Muscle layer of colon (tissue), 2 donors: ENCODE measurements at regions not wholly inside any gene's neighbourhood (a gene's known extent, or its start where the extent isn't known, plus 50 kb on each side); places are given as distances from the start of the nearest gene placed in this dataset.

Source experiments
- H3K27ac ChIP-seq: one replicate; pipeline ENCODE4 v1.7.0; 2013; ENCODE audit warnings: low read depth, mild to moderate bottlenecking, low read length, moderate library complexity
- H3K27me3 ChIP-seq, 2 donors: one replicate each; pipeline ENCODE4 v1.7.0; 2013; ENCODE audit warnings: low read length in 2 of 2, mild to moderate bottlenecking in 2 of 2; ENCODE audit not compliant: insufficient read depth in 2 of 2, control insufficient read depth in 1 of 2
- H3K36me3 ChIP-seq: one replicate; pipeline ENCODE4 v1.7.0; 2013; ENCODE audit warnings: mild to moderate bottlenecking, low read length; ENCODE audit not compliant: insufficient read depth
- H3K4me1 ChIP-seq: one replicate; pipeline ENCODE4 v1.7.0; 2013; ENCODE audit warnings: mild to moderate bottlenecking, low read length; ENCODE audit not compliant: insufficient read depth
- H3K4me3 ChIP-seq, 2 donors: one replicate each; pipeline ENCODE4 v1.7.0; 2013; ENCODE audit warnings: low read length in 2 of 2, low read depth in 1 of 2, mild to moderate bottlenecking in 1 of 2, moderate library complexity in 1 of 2
- H3K9ac ChIP-seq: one replicate; pipeline ENCODE4 v1.7.0; 2013; ENCODE audit warnings: low read length
- H3K9me3 ChIP-seq: one replicate; pipeline ENCODE4 v1.7.0; 2013; ENCODE audit warnings: mild to moderate bottlenecking, low read length
- donor health status: abdominal sarcoma.
- donor health status: Adenocarcinoma of cecum.

DNA sequence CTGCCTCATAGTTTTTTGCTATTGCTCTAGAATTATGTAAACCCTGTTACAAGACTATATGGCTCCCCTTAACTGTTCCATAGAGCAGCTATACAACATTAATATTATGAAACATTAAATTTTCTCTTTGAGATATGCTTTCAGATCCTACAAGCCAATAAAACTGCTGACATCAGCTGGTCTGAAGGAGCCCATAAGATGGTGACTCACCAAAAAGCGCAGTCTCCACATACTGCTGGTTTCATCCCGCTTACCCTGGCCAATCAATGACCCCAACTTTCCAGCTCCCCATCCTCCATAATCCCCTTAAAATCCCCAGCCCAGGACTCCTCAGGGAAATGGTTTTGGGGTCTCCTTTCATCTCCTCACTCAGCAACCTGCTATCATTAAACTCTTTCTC lies 172.7 kb downstream of the NSG2 start:
- Histone ChIP-seq H3K9me3 (no peaks in the 10 kb centered on the region), H3K27me3 (no peaks in the 10 kb centered on the region), H3K36me3 (no peaks in the 10 kb centered on the region), H3K4me1 (no peaks in the 10 kb centered on the region), H3K9ac (no peak overlapping the region), H3K27ac (no peak overlapping the region), H3K4me3 (no peak overlapping the region)

- Histone ChIP-seq H3K27me3 (no peaks in the 10 kb centered on the region), H3K27ac (no peak overlapping the region), H3K36me3 (no peaks in the 10 kb centered on the region), H3K4me1 (no peaks in the 10 kb centered on the region), H3K9ac (no peak overlapping the region), H3K4me3 (no peak overlapping the region), H3K9me3 (no peaks in the 10 kb centered on the region)
Observed at GRCh38 chr5:174220417-174220816, 174.9 kb downstream of the NSG2 start.

- no peak overlapping the region for H3K9ac ChIP-seq
- no peaks in the 10 kb centered on the region for H3K4me1 ChIP-seq
- no peaks in the 10 kb centered on the region for H3K36me3 ChIP-seq
- no peak overlapping the region for H3K27ac ChIP-seq
- H3K9me3 ChIP-seq = no peaks in the 10 kb centered on the region
- H3K27me3 ChIP-seq = no peaks in the 10 kb centered on the region
- no peak overlapping the region for H3K4me3 ChIP-seq
Observed at GRCh38 chr5:174221436-174221835, 175.9 kb downstream of the NSG2 start.

- H3K27ac ChIP-seq = no peak overlapping the region
- no peak overlapping the region for H3K4me3 ChIP-seq
- no peak overlapping the region for H3K9ac ChIP-seq
- no peaks in the 10 kb centered on the region for H3K36me3 ChIP-seq
- no peaks in the 10 kb centered on the region for H3K4me1 ChIP-seq
- H3K9me3 ChIP-seq = no peaks in the 10 kb centered on the region
- no peaks in the 10 kb centered on the region for H3K27me3 ChIP-seq
Observed at GRCh38 chr5:174221946-174222345, 176.4 kb downstream of the NSG2 start.

DNA sequence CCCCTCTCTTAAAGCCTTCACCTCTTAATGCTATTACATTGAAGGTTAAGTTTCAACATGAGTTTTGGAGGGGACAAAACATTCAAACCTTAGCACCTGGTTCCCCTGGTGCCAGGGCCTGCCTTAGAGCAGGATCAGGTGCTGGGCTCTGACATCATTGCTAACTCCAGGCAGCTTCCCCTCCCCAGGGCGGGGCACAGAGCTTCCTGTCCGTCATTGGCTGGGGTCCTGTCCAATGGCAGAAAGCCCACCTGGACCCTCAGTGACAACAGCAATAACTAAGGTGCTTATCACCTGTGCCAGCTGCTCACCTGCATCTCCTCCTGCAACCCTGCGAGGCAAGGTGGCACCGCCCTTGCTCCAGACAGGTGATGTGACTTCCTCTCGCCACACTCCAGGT lies 177.4 kb downstream of the NSG2 start:
- Histone ChIP-seq H3K4me1 (no peaks in the 10 kb centered on the region), H3K4me3 (no peak overlapping the region), H3K9me3 (no peaks in the 10 kb centered on the region), H3K9ac (no peak overlapping the region), H3K27me3 (no peaks in the 10 kb centered on the region), H3K36me3 (no peaks in the 10 kb centered on the region), H3K27ac (no peak overlapping the region)

GRCh38 chr5:174223355-174223754 lies 177.8 kb downstream of the NSG2 start:
- H3K9ac ChIP-seq = no peak overlapping the region
- H3K9me3 ChIP-seq = no peaks in the 10 kb centered on the region
- no peaks in the 10 kb centered on the region for H3K27me3 ChIP-seq
- H3K27ac ChIP-seq = no peak overlapping the region
- no peak overlapping the region for H3K4me3 ChIP-seq
- H3K36me3 ChIP-seq = no peaks in the 10 kb centered on the region
- H3K4me1 ChIP-seq = no peaks in the 10 kb centered on the region

GRCh38 chr5:174229068-174229467 lies 183.6 kb downstream of the NSG2 start:
- H3K27ac ChIP-seq = no peak overlapping the region
- H3K9ac ChIP-seq = no peak overlapping the region
- no peaks in the 10 kb centered on the region for H3K4me1 ChIP-seq
- H3K9me3 ChIP-seq = no peaks in the 10 kb centered on the region
- H3K36me3 ChIP-seq = no peaks in the 10 kb centered on the region
- no peak overlapping the region for H3K4me3 ChIP-seq
- no peaks in the 10 kb centered on the region for H3K27me3 ChIP-seq

DNA sequence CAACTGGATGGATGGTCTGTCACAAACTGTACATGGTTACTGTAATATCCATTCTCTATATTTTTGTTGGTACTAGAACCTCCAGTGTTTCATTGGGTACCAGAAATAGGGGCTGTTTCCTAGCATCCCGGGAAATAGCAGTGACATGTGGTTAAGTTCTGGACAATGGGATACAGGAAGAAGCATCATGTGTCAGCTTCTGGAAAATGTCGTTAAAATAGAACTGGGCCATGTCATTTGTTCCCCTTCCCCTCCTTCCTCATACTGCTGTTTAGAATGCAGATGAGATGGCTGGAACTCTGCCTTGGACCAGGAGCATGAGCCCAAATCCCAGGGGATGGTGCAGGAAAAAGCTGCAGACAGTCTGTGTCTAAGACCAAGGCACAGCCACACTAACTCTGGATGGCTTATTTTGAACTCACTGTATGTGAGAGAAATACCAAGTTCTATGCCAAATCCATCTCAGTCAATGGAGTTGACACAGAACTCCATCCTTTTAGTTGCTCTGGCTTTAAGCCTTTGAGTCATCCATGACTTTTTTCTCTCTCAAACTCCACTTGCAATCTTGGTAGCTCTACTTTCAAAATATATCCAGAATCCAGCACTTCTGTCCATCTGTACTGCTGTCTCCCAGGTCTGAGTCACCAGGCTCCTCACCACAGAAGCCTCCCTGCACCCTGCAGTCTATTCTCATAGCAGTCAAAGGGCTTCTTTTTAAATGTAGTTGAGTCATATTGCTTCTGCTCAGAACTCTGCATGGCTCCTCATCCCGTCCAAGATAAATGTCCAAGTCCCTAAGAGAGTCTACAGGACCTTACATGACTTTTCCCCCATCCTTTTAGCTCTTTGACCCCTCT lies 184.2 kb downstream of the NSG2 start:
- H3K9me3 ChIP-seq = no peaks in the 10 kb centered on the region
- H3K36me3 ChIP-seq = no peaks in the 10 kb centered on the region
- H3K27ac ChIP-seq = no peak overlapping the region
- H3K27me3 ChIP-seq = no peaks in the 10 kb centered on the region
- H3K9ac ChIP-seq = no peak overlapping the region
- H3K4me1 ChIP-seq = no peaks in the 10 kb centered on the region
- no peak overlapping the region for H3K4me3 ChIP-seq

- H3K4me1 ChIP-seq = no peaks in the 10 kb centered on the region
- H3K9ac ChIP-seq = no peak overlapping the region
- no peak overlapping the region for H3K4me3 ChIP-seq
- no peak overlapping the region for H3K27ac ChIP-seq
- no peaks in the 10 kb centered on the region for H3K27me3 ChIP-seq
- no peaks in the 10 kb centered on the region for H3K9me3 ChIP-seq
- no peaks in the 10 kb centered on the region for H3K36me3 ChIP-seq
Observed at GRCh38 chr5:174231956-174232487, 186.5 kb downstream of the NSG2 start.

DNA sequence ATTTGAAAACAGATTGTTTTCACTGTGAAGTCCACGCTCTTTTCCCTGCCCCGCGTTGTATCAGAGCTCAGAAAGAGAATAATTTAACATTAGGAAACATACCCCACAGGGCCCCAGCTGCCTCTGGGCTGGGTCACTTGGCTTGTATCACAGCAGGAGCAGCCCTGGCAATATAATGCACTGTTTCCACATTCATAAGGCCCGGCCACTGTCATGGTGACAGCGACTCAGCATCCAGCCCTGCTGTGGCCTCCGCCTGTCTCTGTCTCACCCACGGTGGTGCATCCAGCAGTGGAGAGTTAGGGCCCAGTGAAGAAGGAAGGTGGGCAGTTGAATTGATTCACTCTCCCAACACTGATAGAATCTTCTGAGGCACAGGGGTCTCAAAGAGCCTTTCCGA lies 188.9 kb downstream of the NSG2 start:
- Histone ChIP-seq H3K27me3 (no peaks in the 10 kb centered on the region), H3K9ac (no peak overlapping the region), H3K27ac (no peak overlapping the region), H3K4me1 (no peaks in the 10 kb centered on the region), H3K9me3 (no peaks in the 10 kb centered on the region), H3K36me3 (no peaks in the 10 kb centered on the region), H3K4me3 (no peak overlapping the region)

GRCh38 chr5:174235221-174236011 lies 189.9 kb downstream of the NSG2 start:
- H3K36me3 ChIP-seq = no peaks in the 10 kb centered on the region
- H3K9me3 ChIP-seq = no peaks in the 10 kb centered on the region
- no peaks in the 10 kb centered on the region for H3K27me3 ChIP-seq
- H3K4me1 ChIP-seq = no peaks in the 10 kb centered on the region
- no peak overlapping the region for H3K4me3 ChIP-seq
- H3K9ac ChIP-seq = no peak overlapping the region
- no peak overlapping the region for H3K27ac ChIP-seq
